CD14-positive monocyte (primary cell): ENCODE measurements at regions not wholly inside any gene's neighbourhood (a gene's known extent, or its start where the extent isn't known, plus 50 kb on each side); places are given as distances from the start of the nearest gene placed in this dataset.

Experiments
- DNase-seq, 3 donors: peaks; one replicate each; pipeline ENCODE4 v3.0.0-alpha.2; 2011 to 2022
- H2AFZ ChIP-seq: 2 replicates; pipeline ENCODE4 v1.6.0; 2012; ENCODE audit warnings: mild to moderate bottlenecking, low read depth, low read length, inconsistent platforms; ENCODE audit not compliant: insufficient read depth, poor library complexity, severe bottlenecking
- H3K27ac ChIP-seq, 2 donors: 1 replicate in 1 of 2; 2 replicates in 1 of 2; pipeline ENCODE4 v1.5.1; 2012 to 2013; ENCODE audit warnings: low read length in 2 of 2, control low read depth in 1 of 2, inconsistent platforms in 1 of 2, low read depth in 1 of 2, mild to moderate bottlenecking in 1 of 2
- H3K27me3 ChIP-seq, 2 donors: one replicate each; pipeline versions ENCODE4 v1.6.0 to v1.6.1; 2011 to 2013; ENCODE audit warnings: low read length in 2 of 2; ENCODE audit not compliant: control insufficient read depth in 2 of 2, insufficient read depth in 2 of 2
- H3K36me3 ChIP-seq, 2 donors: replicated peaks in 1 of 2; 1 replicate in 1 of 2; 2 replicates in 1 of 2; pipeline versions ENCODE4 v1.5.1 to v1.6.1; 2012 to 2013; ENCODE audit warnings: low read length in 2 of 2, control low read depth in 1 of 2, inconsistent platforms in 1 of 2, mild to moderate bottlenecking in 1 of 2; ENCODE audit not compliant: insufficient read depth in 2 of 2, control insufficient read depth in 1 of 2
- H3K4me1 ChIP-seq, 2 donors: 1 replicate in 1 of 2; 2 replicates in 1 of 2; pipeline versions ENCODE4 v1.5.1 to v1.6.1; 2012 to 2013; ENCODE audit warnings: low read length in 2 of 2, control low read depth in 1 of 2, inconsistent platforms in 1 of 2, mild to moderate bottlenecking in 1 of 2, moderate library complexity in 1 of 2; ENCODE audit not compliant: insufficient read depth in 2 of 2, control insufficient read depth in 1 of 2
- H3K4me2 ChIP-seq: replicated peaks from 2 replicates; pipeline ENCODE3; 2012; ENCODE audit warnings: low read length, moderate library complexity, mild to moderate bottlenecking; ENCODE audit not compliant: poor library complexity, severe bottlenecking; ENCODE audit errors: extremely low read depth
- H3K4me3 ChIP-seq, 3 experiments: fragments of 200-600 bp in 1 of 3; sonication (generic) in 1 of 3; replicated peaks in 1 of 3; 1 replicate in 2 of 3; 2 replicates in 1 of 3; pipeline ENCODE4 v1.5.1; 2011 to 2013; ENCODE audit warnings: low read length in 3 of 3, mild to moderate bottlenecking in 3 of 3, control low read depth in 2 of 3, low read depth in 2 of 3, inconsistent platforms in 1 of 3, moderate library complexity in 1 of 3
- H3K79me2 ChIP-seq: 2 replicates; pipeline ENCODE4 v1.6.0; 2012; ENCODE audit warnings: mild to moderate bottlenecking, control low read depth, inconsistent platforms, low read length, moderate library complexity; ENCODE audit not compliant: insufficient read depth
- H3K9ac ChIP-seq: 2 replicates; pipeline ENCODE4 v1.6.0; 2017; ENCODE audit warnings: low read length, mild to moderate bottlenecking; ENCODE audit not compliant: insufficient read depth, poor library complexity, severe bottlenecking
- H3K9me3 ChIP-seq, 2 donors: replicated peaks in 1 of 2; 1 replicate in 1 of 2; 2 replicates in 1 of 2; pipeline versions ENCODE4 v1.5.1 to v1.6.1; 2012 to 2013; ENCODE audit warnings: low read length in 2 of 2, control low read depth in 1 of 2; ENCODE audit not compliant: control insufficient read depth in 1 of 2, insufficient read depth in 1 of 2
- H4K20me1 ChIP-seq: 2 replicates; pipeline ENCODE4 v1.6.0; 2012; ENCODE audit warnings: mild to moderate bottlenecking, low read length, control low read depth, moderate library complexity; ENCODE audit not compliant: insufficient read depth
- H3K27ac Mint-ChIP-seq, 7 donors: one replicate each; pipeline ENCODE4 v1.8.0; 2020; ENCODE audit warnings: mild to moderate bottlenecking in 7 of 7, mixed read lengths in 7 of 7, moderate library complexity in 6 of 7, inconsistent platforms in 2 of 7
- H3K27me3 Mint-ChIP-seq, 3 donors: one replicate each; pipeline ENCODE4 v1.8.0; 2021 to 2022; ENCODE audit warnings: low read depth in 3 of 3, mild to moderate bottlenecking in 3 of 3, mixed read lengths in 3 of 3, moderate library complexity in 3 of 3, inconsistent platforms in 1 of 3
- H3K36me3 Mint-ChIP-seq, 2 donors: one replicate each; pipeline ENCODE4 v1.8.0; 2020; ENCODE audit warnings: mixed read lengths in 2 of 2, inconsistent platforms in 1 of 2, mild to moderate bottlenecking in 1 of 2
- H3K4me1 Mint-ChIP-seq: one replicate; pipeline ENCODE4 v1.8.0; 2020; ENCODE audit warnings: mild to moderate bottlenecking, mixed read lengths
- H3K4me3 Mint-ChIP-seq, 2 donors: one replicate each; pipeline ENCODE4 v1.8.0; 2020; ENCODE audit warnings: mild to moderate bottlenecking in 2 of 2, mixed read lengths in 2 of 2, moderate library complexity in 1 of 2
- H3K9me3 Mint-ChIP-seq, 7 donors: one replicate each; pipeline ENCODE4 v1.8.0; 2020 to 2022; ENCODE audit warnings: mixed read lengths in 7 of 7, mild to moderate bottlenecking in 6 of 7, moderate library complexity in 6 of 7, inconsistent platforms in 2 of 7
- WGBS: methylation state at CpG from one replicate; pipeline ENCODE4 v1.1.5; 2013; ENCODE audit warnings: missing lambda C conversion rate; ENCODE audit not compliant: insufficient coverage; 5-methylcytosine and 5-hydroxymethylcytosine counted together
- intact Hi-C, 2 donors: fragments of 100-400 bp; cut with micrococcal nuclease; formaldehyde crosslinking; loops; one replicate each; pipeline versions ENCODE4 v1.15.0 to v1.15.1; 2023
- TF ChIP-seq, protein P1 (sequence below): fragments of 200-600 bp; IDR thresholded peaks from one replicate; pipeline ENCODE4 v1.8.0; 2022; ENCODE audit warnings: antibody characterized with exemption, mild to moderate bottlenecking

DNA sequence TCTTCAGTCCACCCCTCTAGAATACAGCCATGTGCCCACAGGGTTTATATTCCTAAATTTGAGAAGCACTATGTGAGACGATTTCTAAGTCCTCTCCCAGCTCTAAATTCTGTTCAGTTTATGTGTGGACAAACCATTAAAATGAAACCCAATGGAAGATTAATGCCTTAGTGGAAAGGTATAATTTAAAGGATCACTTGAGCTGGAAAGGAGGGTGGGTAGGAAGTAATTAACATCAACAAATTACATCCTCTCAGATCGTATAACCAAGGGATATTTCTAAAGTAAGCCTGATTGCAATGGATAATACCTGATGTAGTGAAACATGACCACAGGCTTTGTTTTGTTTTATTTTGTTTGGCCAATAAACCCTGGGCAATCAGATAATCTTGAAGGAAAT, 511.0 kb upstream of the COBL start:
- H3K4me1 ChIP-seq: no peaks in the 10 kb centered on the region
- H3K4me3 ChIP-seq: no peak overlapping the region
- peaks cover 0 to 1% (median 0%) of the 10 kb centered on the region in 3 donors for H3K27me3 Mint-ChIP-seq

DNA sequence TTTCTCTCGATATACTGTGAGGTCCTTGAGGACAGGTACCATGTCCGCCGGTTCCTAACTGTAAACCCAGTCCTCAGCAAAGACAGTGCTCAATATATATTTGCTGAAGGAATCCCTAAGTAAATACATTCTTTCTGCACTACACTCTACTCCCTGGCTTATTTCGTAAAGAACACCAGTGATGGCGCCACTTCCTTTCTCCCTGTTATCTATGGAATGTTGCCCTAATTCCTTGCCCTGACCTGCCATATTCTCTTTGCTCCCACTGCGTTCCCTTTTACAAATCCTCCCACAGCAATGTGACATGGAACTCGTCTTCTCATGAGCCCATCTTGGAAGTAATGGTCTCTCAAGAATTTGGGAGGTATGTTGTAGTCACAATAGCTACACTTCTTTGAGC, 507.4 kb upstream of the COBL start:
- no peak overlapping the region for H3K27ac ChIP-seq

More for the DNA sequence above, 511.0 kb upstream of the COBL start:
- no peak for DNase-seq
- intact Hi-C loops: no loop called here
- TF ChIP-seq, protein P1, sequence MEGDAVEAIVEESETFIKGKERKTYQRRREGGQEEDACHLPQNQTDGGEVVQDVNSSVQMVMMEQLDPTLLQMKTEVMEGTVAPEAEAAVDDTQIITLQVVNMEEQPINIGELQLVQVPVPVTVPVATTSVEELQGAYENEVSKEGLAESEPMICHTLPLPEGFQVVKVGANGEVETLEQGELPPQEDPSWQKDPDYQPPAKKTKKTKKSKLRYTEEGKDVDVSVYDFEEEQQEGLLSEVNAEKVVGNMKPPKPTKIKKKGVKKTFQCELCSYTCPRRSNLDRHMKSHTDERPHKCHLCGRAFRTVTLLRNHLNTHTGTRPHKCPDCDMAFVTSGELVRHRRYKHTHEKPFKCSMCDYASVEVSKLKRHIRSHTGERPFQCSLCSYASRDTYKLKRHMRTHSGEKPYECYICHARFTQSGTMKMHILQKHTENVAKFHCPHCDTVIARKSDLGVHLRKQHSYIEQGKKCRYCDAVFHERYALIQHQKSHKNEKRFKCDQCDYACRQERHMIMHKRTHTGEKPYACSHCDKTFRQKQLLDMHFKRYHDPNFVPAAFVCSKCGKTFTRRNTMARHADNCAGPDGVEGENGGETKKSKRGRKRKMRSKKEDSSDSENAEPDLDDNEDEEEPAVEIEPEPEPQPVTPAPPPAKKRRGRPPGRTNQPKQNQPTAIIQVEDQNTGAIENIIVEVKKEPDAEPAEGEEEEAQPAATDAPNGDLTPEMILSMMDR: no peak
- H3K27me3 ChIP-seq: no peaks in the 10 kb centered on the region
- no peak overlapping the region for H3K9ac ChIP-seq
- H3K79me2 ChIP-seq: no peaks in the 10 kb centered on the region
- no peaks in the 10 kb centered on the region for H4K20me1 ChIP-seq
- Mint-ChIP-seq H3K4me1 (no peaks in the 10 kb centered on the region), H3K4me3 (no peak overlapping the region), H3K9me3 (peaks cover 1 to 15% (median 5%) of the 10 kb centered on the region in 7 donors), H3K27ac (no peak overlapping the region), H3K36me3 (no peaks in the 10 kb centered on the region)
- H3K9me3 ChIP-seq: peaks cover 10 to 20% of the 10 kb centered on the region in 2 donors
- no peak overlapping the region for H2AFZ ChIP-seq
- H3K36me3 ChIP-seq: no peaks in the 10 kb centered on the region
- no peak overlapping the region for H3K27ac ChIP-seq
- no peak overlapping the region for H3K4me2 ChIP-seq
- no CpG with 5 or more reads among the region's 2 CpGs for WGBS

More for the DNA sequence above, 507.4 kb upstream of the COBL start:
- no peaks in the 10 kb centered on the region for H3K4me1 Mint-ChIP-seq
- no peak overlapping the region for H2AFZ ChIP-seq
- H3K27ac Mint-ChIP-seq: no peak overlapping the region
- TF ChIP-seq, protein P1: no peak
- H3K27me3 ChIP-seq: no peaks in the 10 kb centered on the region
- no peaks in the 10 kb centered on the region for H3K79me2 ChIP-seq
- H3K4me1 ChIP-seq: no peaks in the 10 kb centered on the region
- intact Hi-C loops: no loop called here
- no peak for DNase-seq
- peaks cover 13 to 16% of the 10 kb centered on the region in 2 donors for H3K9me3 ChIP-seq
- H3K4me2 ChIP-seq: no peak overlapping the region
- H3K4me3 Mint-ChIP-seq: no peak overlapping the region
- H3K9me3 Mint-ChIP-seq: peaks cover 0 to 17% (median 7%) of the 10 kb centered on the region in 7 donors
- 100% methylated on average over 2 of the region's 7 CpGs for WGBS
- no peak overlapping the region for H3K4me3 ChIP-seq
- no peaks in the 10 kb centered on the region for H3K36me3 ChIP-seq
- no peaks in the 10 kb centered on the region for H3K36me3 Mint-ChIP-seq
- no peak overlapping the region for H3K9ac ChIP-seq
- no peaks in the 10 kb centered on the region for H3K27me3 Mint-ChIP-seq
- no peaks in the 10 kb centered on the region for H4K20me1 ChIP-seq
